Suprapubic skin (tissue), 4 donors: ENCODE measurements at regions not wholly inside any gene's neighbourhood (a gene's known extent, or its start where the extent isn't known, plus 50 kb on each side); places are given as distances from the start of the nearest gene placed in this dataset.
"Not testable (repeated sequence)": the region's sequence is repeated elsewhere in the genome, so short reads cannot be mapped to it uniquely, and the experiment has no call there.

Source experiments
- DNase-seq, 2 donors: peaks; one replicate each; pipeline ENCODE4 v3.0.0-alpha.2; 2019; ENCODE audit warnings: low spot score in 2 of 2
- H3K27ac ChIP-seq: fragments of 200-600 bp; sonication (generic); one replicate; pipeline ENCODE4 v1.5.1; 2019
- H3K27me3 ChIP-seq: fragments of 200-600 bp; sonication (generic); one replicate; pipeline ENCODE4 v1.5.1; 2019
- H3K36me3 ChIP-seq: fragments of 200-600 bp; sonication (generic); one replicate; pipeline ENCODE4 v1.5.1; 2019
- H3K4me1 ChIP-seq: fragments of 200-600 bp; sonication (generic); one replicate; pipeline ENCODE4 v1.5.1; 2019
- H3K4me3 ChIP-seq: fragments of 200-600 bp; sonication (generic); one replicate; pipeline ENCODE4 v1.5.1; 2019; ENCODE audit warnings: mild to moderate bottlenecking
- H3K9me3 ChIP-seq: fragments of 200-600 bp; sonication (generic); one replicate; pipeline ENCODE4 v1.5.1; 2019
- EP300 ChIP-seq: sonication (generic); formaldehyde crosslinking; IDR thresholded peaks from one replicate; pipeline ENCODE4 v1.6.1; 2017; ENCODE audit warnings: antibody characterized with exemption
- POLR2A ChIP-seq, 2 donors: fragments of 450-650 bp; IDR thresholded peaks; one replicate each; pipeline ENCODE4 v1.6.1; 2017; ENCODE audit warnings: antibody characterized with exemption in 2 of 2, mild to moderate bottlenecking in 2 of 2, moderate library complexity in 2 of 2
- POLR2AphosphoS5 ChIP-seq, 3 donors: sonication (generic); formaldehyde crosslinking; IDR thresholded peaks; one replicate each; pipeline ENCODE4 v1.6.1; 2017; ENCODE audit warnings: antibody characterized with exemption in 3 of 3
- WGBS: methylation state at CpG from one replicate; pipeline ENCODE4 v1.1.5; 2018; 5-methylcytosine and 5-hydroxymethylcytosine counted together
- TF ChIP-seq, protein P1 (sequence below), 2 donors: fragments of 200-600 bp in 1 of 2; fragments of 450-650 bp in 1 of 2; sonication (generic) in 1 of 2; IDR thresholded peaks; one replicate each; pipeline ENCODE4 v1.5.1; 2016 to 2019; ENCODE audit warnings: antibody characterized with exemption in 2 of 2, mild to moderate bottlenecking in 1 of 2, moderate library complexity in 1 of 2

DNA sequence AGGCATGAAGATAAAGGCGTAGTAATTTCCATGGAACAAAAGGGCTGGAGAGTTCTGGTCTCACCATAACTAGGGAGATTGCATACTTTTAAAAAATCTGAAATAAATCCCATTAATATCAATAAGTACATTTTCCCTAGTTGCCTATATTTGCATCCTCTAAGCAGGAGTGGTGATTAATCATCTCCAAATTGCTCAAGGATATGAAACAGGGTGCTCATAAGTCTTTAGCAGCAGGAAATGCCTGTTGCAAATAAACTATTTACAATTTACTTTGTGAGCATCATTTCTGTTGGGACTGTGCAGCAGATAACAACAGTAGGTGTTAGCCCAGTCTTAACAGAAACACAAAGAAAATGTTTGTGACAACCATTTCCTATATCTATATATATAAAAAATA is 92.4 kb upstream of the TMEM178A start:
- Histone ChIP-seq H3K4me1 (peaks cover 11% of the 10 kb centered on the region), H3K36me3 (no peaks in the 10 kb centered on the region), H3K27me3 (no peaks in the 10 kb centered on the region), H3K9me3 (no peaks in the 10 kb centered on the region), H3K27ac (no peak overlapping the region), H3K4me3 (no peak overlapping the region)
- no peak for TF ChIP-seq POLR2AphosphoS5 (IDR thresholded peaks at IDR 0.05)
- TF ChIP-seq, protein P1, sequence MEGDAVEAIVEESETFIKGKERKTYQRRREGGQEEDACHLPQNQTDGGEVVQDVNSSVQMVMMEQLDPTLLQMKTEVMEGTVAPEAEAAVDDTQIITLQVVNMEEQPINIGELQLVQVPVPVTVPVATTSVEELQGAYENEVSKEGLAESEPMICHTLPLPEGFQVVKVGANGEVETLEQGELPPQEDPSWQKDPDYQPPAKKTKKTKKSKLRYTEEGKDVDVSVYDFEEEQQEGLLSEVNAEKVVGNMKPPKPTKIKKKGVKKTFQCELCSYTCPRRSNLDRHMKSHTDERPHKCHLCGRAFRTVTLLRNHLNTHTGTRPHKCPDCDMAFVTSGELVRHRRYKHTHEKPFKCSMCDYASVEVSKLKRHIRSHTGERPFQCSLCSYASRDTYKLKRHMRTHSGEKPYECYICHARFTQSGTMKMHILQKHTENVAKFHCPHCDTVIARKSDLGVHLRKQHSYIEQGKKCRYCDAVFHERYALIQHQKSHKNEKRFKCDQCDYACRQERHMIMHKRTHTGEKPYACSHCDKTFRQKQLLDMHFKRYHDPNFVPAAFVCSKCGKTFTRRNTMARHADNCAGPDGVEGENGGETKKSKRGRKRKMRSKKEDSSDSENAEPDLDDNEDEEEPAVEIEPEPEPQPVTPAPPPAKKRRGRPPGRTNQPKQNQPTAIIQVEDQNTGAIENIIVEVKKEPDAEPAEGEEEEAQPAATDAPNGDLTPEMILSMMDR (IDR thresholded peaks at IDR 0.05), result no peak
- no peak for TF ChIP-seq POLR2A (IDR thresholded peaks at IDR 0.05)
- no peak for TF ChIP-seq EP300
- WGBS, result 97% methylated on average over 1 of the region's 1 CpG
- no peak for DNase-seq

DNA sequence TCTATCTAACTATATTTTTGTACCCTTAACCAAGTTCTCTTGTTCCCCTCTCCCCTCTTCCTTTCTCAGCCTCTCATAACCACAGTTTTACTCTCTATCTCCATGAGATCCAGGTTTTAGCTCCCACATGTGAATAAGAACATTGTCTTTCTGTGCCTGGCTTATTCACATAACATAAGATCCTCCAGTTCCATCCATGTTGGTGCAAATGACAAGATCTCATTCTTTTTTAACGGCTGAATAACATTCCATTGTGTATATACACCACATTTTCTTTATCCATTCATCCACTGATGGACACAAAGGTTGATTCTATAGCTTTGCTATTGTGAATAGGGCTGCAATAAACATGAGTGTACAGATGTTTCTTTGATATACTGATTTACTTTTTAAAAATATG is 83.9 kb upstream of the TMEM178A start:
- WGBS, result 97% methylated on average over 1 of the region's 1 CpG
- no peaks in the 10 kb centered on the region for H3K4me1 ChIP-seq
- H3K9me3 ChIP-seq, result peaks cover 8% of the 10 kb centered on the region
- TF ChIP-seq POLR2A (IDR thresholded peaks at IDR 0.05) (no peak), EP300 (no peak), POLR2AphosphoS5 (IDR thresholded peaks at IDR 0.05) (no peak)
- TF ChIP-seq, protein P1 (IDR thresholded peaks at IDR 0.05), result no peak
- no peaks in the 10 kb centered on the region for H3K27me3 ChIP-seq
- no peak for DNase-seq
- no peaks in the 10 kb centered on the region for H3K36me3 ChIP-seq
- H3K27ac ChIP-seq, result no peak overlapping the region
- H3K4me3 ChIP-seq, result no peak overlapping the region

DNA sequence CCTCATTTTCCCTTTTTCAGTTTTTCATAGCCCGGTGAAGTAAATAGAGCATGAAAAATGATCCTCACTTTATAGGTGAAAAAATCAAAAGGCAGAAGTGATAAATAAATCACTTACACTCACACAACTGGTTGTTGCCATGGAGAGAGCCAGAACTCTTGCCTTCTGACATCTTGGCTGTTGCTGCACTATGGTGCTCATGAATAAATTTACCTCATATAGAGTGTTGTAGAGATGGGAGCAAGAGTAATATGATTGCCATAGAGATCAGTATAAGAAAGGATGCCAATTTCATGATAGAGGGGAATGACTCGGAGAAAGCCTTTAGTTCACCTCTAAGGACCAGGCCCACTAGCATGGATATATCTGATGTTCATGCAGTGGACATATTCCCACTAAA is 82.5 kb upstream of the TMEM178A start:
- Histone ChIP-seq H3K9me3 (peaks cover 8% of the 10 kb centered on the region), H3K4me1 (no peaks in the 10 kb centered on the region)
- WGBS, result 86% methylated on average over 2 of the region's 2 CpGs

DNA sequence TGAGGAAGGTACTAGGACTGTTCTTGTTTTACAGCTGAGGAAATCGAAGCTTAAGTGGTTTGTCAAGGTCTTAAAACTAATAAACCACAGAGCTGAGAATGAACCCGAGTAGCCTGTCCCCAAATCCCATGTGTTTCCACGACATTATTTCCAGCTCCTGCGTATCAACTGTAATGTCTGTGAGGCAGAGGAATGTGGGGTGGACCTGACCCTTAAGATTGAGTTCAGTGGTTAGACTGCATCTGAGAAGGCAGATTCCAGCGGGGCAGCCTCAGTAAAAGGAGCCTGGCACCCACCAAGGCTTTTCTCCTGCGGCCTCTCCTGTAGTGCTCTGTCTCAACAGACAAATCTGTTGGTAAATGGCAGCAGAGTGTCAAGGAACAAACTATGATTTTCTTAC is 81.9 kb upstream of the TMEM178A start:
- 89% methylated on average over 6 of the region's 6 CpGs for WGBS
- H3K9me3 ChIP-seq, result peaks cover 8% of the 10 kb centered on the region
- H3K4me3 ChIP-seq, result no peak overlapping the region
- no peaks in the 10 kb centered on the region for H3K4me1 ChIP-seq
- no peak for DNase-seq
- H3K36me3 ChIP-seq, result no peaks in the 10 kb centered on the region
- no peak overlapping the region for H3K27ac ChIP-seq
- H3K27me3 ChIP-seq, result no peaks in the 10 kb centered on the region
- TF ChIP-seq POLR2A (IDR thresholded peaks at IDR 0.05) (no peak), EP300 (no peak), POLR2AphosphoS5 (IDR thresholded peaks at IDR 0.05) (no peak)
- TF ChIP-seq, protein P1 (IDR thresholded peaks at IDR 0.05), result no peak

More for the DNA sequence above, 82.5 kb upstream of the TMEM178A start:
- H3K36me3 ChIP-seq, result no peaks in the 10 kb centered on the region
- no peaks in the 10 kb centered on the region for H3K27me3 ChIP-seq
- H3K27ac ChIP-seq, result no peak overlapping the region
- DNase-seq, result no peak
- no peak overlapping the region for H3K4me3 ChIP-seq
- no peak for TF ChIP-seq POLR2AphosphoS5 (IDR thresholded peaks at IDR 0.05)
- TF ChIP-seq POLR2A (IDR thresholded peaks at IDR 0.05), result no peak
- TF ChIP-seq EP300, result no peak
- TF ChIP-seq, protein P1 (IDR thresholded peaks at IDR 0.05), result no peak

- H3K27me3 ChIP-seq, result no peaks in the 10 kb centered on the region
- WGBS, result 45% methylated on average over 5 of the region's 5 CpGs
- peaks cover 8% of the 10 kb centered on the region for H3K9me3 ChIP-seq
- H3K36me3 ChIP-seq, result no peaks in the 10 kb centered on the region
- H3K4me3 ChIP-seq, result no peak overlapping the region
- H3K4me1 ChIP-seq, result no peaks in the 10 kb centered on the region
- no peak for DNase-seq
- no peak overlapping the region for H3K27ac ChIP-seq
- TF ChIP-seq, protein P1 (IDR thresholded peaks at IDR 0.05), result no peak
- no peak for TF ChIP-seq POLR2AphosphoS5 (IDR thresholded peaks at IDR 0.05)
- TF ChIP-seq POLR2A (IDR thresholded peaks at IDR 0.05), result no peak
- no peak for TF ChIP-seq EP300
Observed at GRCh38 chr2:39584283-39584965, 81.3 kb upstream of the TMEM178A start.

GRCh38 chr2:39585531-39585930 is 80.2 kb upstream of the TMEM178A start:
- H3K27me3 ChIP-seq, H3K27ac ChIP-seq, DNase-seq, H3K9me3 ChIP-seq, H3K36me3 ChIP-seq, H3K4me1 ChIP-seq, H3K4me3 ChIP-seq: not testable (repeated sequence)
- WGBS, result 94% methylated on average over 16 of the region's 20 CpGs
